OCI-LY3 (cell line): ENCODE measurements at regions not wholly inside any gene's neighbourhood (a gene's known extent, or its start where the extent isn't known, plus 50 kb on each side); places are given as distances from the start of the nearest gene placed in this dataset.

ENCODE experiments used
- EZH2phosphoT487 ChIP-seq: fragments of 200-600 bp; shearing (Covaris generic); IDR thresholded peaks from 2 replicates; pipeline ENCODE4 v1.6.1; 2018; ENCODE audit warnings: antibody characterized with exemption, mixed run types, low read depth
- TF ChIP-seq, protein P1 (sequence below): fragments of 200-600, 300-600 bp; sonication (generic); IDR thresholded peaks from 2 replicates; pipeline ENCODE4 v1.5.1; 2014; ENCODE audit warnings: antibody characterized with exemption, low read length, low read depth

DNA sequence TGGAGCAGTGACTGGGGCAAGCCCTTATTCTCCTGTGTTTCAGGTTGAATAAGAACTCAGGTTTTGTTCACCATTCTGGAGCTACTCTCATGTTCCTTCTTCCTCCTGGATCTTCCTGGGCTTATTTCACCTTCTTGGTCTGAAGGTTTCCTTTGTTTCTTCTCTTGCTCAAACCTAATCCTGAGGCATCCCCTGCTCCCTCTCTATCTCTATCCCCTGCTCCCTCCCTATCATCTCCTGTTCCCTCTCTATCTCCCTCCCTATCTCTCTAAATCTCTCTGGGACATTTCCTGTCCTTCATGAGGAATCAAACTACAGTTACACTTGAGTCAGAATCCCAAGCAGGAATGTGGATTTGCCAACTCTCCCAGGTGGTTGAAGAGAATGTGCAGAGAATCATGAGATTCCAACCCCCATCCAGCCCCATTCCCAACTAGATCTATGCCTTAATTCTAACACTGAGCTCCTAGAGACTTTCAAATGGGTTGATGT, 134.9 kb upstream of the ZIC3 start:
- TF ChIP-seq EZH2phosphoT487: no peak
- TF ChIP-seq, protein P1, sequence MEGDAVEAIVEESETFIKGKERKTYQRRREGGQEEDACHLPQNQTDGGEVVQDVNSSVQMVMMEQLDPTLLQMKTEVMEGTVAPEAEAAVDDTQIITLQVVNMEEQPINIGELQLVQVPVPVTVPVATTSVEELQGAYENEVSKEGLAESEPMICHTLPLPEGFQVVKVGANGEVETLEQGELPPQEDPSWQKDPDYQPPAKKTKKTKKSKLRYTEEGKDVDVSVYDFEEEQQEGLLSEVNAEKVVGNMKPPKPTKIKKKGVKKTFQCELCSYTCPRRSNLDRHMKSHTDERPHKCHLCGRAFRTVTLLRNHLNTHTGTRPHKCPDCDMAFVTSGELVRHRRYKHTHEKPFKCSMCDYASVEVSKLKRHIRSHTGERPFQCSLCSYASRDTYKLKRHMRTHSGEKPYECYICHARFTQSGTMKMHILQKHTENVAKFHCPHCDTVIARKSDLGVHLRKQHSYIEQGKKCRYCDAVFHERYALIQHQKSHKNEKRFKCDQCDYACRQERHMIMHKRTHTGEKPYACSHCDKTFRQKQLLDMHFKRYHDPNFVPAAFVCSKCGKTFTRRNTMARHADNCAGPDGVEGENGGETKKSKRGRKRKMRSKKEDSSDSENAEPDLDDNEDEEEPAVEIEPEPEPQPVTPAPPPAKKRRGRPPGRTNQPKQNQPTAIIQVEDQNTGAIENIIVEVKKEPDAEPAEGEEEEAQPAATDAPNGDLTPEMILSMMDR: no peak
